ENCODE measurements at regions not wholly inside any gene's neighbourhood (a gene's known extent, or its start where the extent isn't known, plus 50 kb on each side); places are given as distances from the start of the nearest gene placed in this dataset.

DNA sequence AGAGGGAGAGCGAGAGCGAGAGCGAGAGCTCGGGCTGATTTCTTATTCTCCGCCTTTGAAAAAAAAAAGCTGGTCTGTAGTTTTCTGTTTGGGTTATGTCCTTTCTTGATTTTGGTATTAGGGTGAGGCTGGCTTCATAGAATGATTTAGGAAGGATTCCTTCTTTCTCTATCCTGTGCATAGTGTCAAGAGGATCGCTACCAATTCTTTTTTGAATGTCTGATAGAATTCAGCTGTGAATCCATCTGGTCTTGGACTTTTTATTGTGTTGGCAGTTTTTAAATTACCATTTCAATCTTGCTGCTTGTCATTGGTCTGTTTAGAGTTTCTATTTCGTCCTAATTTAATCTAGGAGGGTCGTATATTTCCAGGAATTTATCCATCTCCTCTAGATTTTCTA is 1414.6 kb upstream of the MIR17HG start:
- no peaks in the 10 kb centered on the region for H3K27me3 ChIP-seq
- no peaks in the 10 kb centered on the region for H3K36me3 ChIP-seq
- no peak overlapping the region for H3K27ac ChIP-seq
- no peaks in the 10 kb centered on the region for H3K9me3 ChIP-seq
- DNase-seq (ENCODE audit: low spot score in 2 of 2), result no peak
- no peaks in the 10 kb centered on the region for H3K4me1 ChIP-seq
- TF ChIP-seq, protein P1, sequence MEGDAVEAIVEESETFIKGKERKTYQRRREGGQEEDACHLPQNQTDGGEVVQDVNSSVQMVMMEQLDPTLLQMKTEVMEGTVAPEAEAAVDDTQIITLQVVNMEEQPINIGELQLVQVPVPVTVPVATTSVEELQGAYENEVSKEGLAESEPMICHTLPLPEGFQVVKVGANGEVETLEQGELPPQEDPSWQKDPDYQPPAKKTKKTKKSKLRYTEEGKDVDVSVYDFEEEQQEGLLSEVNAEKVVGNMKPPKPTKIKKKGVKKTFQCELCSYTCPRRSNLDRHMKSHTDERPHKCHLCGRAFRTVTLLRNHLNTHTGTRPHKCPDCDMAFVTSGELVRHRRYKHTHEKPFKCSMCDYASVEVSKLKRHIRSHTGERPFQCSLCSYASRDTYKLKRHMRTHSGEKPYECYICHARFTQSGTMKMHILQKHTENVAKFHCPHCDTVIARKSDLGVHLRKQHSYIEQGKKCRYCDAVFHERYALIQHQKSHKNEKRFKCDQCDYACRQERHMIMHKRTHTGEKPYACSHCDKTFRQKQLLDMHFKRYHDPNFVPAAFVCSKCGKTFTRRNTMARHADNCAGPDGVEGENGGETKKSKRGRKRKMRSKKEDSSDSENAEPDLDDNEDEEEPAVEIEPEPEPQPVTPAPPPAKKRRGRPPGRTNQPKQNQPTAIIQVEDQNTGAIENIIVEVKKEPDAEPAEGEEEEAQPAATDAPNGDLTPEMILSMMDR (IDR thresholded peaks at IDR 0.05), result no peak
- no peak for TF ChIP-seq POLR2A (IDR thresholded peaks at IDR 0.05)
- no peak for TF ChIP-seq POLR2AphosphoS5 (IDR thresholded peaks at IDR 0.05)
- no peak overlapping the region for H3K4me3 ChIP-seq
- intact Hi-C loops (cut with DNase I; ENCODE audit: low total_unique reads), result no loop called here

DNA sequence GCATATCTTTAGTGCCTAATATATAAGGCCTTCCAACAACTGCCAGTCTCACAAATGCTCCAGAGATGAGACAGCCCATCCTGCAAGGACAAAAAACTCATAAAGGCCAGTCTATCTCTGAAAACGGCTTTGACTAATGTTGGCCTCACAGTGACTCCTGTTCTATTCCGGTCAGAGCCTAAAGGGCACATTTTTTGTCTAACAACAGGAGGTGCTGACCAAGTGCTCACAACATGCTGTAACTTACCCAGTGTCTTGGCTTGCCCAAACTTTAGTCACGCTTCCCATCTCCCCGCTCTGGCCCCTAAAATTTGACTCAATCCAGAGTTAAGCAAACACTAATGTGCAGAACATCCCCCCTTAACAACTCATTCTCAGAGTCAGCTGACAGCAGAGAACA is 1411.2 kb upstream of the MIR17HG start:
- Histone ChIP-seq H3K9me3 (no peaks in the 10 kb centered on the region), H3K4me1 (no peaks in the 10 kb centered on the region), H3K27ac (no peak overlapping the region), H3K27me3 (no peaks in the 10 kb centered on the region), H3K36me3 (no peaks in the 10 kb centered on the region), H3K4me3 (no peak overlapping the region)
- DNase-seq (ENCODE audit: low spot score in 2 of 2), result no peak
- TF ChIP-seq POLR2A (IDR thresholded peaks at IDR 0.05) (no peak), POLR2AphosphoS5 (IDR thresholded peaks at IDR 0.05) (no peak)
- TF ChIP-seq, protein P1 (IDR thresholded peaks at IDR 0.05), result no peak
- intact Hi-C loops (cut with DNase I; ENCODE audit: low total_unique reads), result no loop called here

GRCh38 chr13:89937420-89937819 is 1410.1 kb upstream of the MIR17HG start:
- Histone ChIP-seq H3K4me3 (no peak overlapping the region), H3K27ac (no peak overlapping the region), H3K4me1 (no peaks in the 10 kb centered on the region), H3K27me3 (no peaks in the 10 kb centered on the region), H3K36me3 (no peaks in the 10 kb centered on the region), H3K9me3 (no peaks in the 10 kb centered on the region)
- intact Hi-C loops (cut with DNase I; ENCODE audit: low total_unique reads), result no loop called here
- DNase-seq (ENCODE audit: low spot score in 2 of 2), result no peak
- TF ChIP-seq, protein P1 (IDR thresholded peaks at IDR 0.05), result no peak
- TF ChIP-seq POLR2A (IDR thresholded peaks at IDR 0.05), result no peak
- no peak for TF ChIP-seq POLR2AphosphoS5 (IDR thresholded peaks at IDR 0.05)

DNA sequence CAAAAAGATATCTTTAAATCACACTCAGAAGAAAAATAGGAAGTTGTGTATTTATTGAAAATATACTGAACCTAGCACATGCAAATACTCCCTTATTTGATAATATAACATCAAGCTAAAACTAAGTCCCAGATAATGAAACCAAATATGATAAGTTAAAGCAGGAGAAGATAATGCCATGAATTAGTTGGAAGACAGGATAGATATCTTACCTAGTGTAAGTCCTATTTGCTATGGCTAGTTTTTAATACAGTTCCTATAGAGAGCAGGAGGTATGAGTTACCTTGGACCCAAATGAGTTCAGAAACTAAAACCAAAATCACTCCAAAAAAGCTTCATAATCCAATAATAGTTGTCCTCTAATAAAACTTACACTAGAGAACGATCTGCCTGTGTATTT is 1407.1 kb upstream of the MIR17HG start:
- no peak for DNase-seq (ENCODE audit: low spot score in 2 of 2)
- Histone ChIP-seq H3K4me3 (no peak overlapping the region), H3K36me3 (no peaks in the 10 kb centered on the region), H3K27ac (no peak overlapping the region), H3K9me3 (no peaks in the 10 kb centered on the region), H3K27me3 (no peaks in the 10 kb centered on the region), H3K4me1 (no peaks in the 10 kb centered on the region)
- TF ChIP-seq POLR2AphosphoS5 (IDR thresholded peaks at IDR 0.05) (no peak), POLR2A (IDR thresholded peaks at IDR 0.05) (no peak)
- TF ChIP-seq, protein P1 (IDR thresholded peaks at IDR 0.05), result no peak
- intact Hi-C loops (cut with DNase I; ENCODE audit: low total_unique reads), result no loop called here

DNA sequence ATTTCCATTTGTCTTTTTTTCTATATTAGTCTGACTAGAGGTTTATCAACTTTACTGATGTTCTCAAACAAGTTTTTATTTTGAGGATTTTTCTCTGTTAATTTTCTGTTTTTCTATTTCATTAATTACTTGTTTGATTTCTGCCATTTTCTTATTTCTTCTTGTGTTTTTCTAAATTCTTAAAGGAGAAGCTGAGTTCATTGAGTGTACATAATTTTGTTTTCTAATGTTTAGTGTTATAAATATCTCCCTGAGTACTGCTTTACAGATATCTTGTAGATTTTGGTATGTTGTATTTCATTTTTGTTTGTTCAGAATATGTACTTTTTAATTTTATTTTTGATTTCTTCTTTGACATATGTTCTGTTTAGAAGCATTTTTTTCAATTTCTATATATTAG is 1404.3 kb upstream of the MIR17HG start:
- no peak overlapping the region for H3K27ac ChIP-seq
- intact Hi-C loops (cut with DNase I; ENCODE audit: low total_unique reads), result no loop called here

More for the DNA sequence above, 1404.3 kb upstream of the MIR17HG start:
- no peaks in the 10 kb centered on the region for H3K36me3 ChIP-seq
- no peaks in the 10 kb centered on the region for H3K4me1 ChIP-seq
- DNase-seq (ENCODE audit: low spot score in 2 of 2), result no peak
- H3K4me3 ChIP-seq, result no peak overlapping the region
- no peaks in the 10 kb centered on the region for H3K9me3 ChIP-seq
- no peaks in the 10 kb centered on the region for H3K27me3 ChIP-seq
- TF ChIP-seq, protein P1 (IDR thresholded peaks at IDR 0.05), result no peak
- TF ChIP-seq POLR2AphosphoS5 (IDR thresholded peaks at IDR 0.05), result no peak
- TF ChIP-seq POLR2A (IDR thresholded peaks at IDR 0.05), result no peak
